Esophagus squamous epithelium (tissue), 5 donors: ENCODE measurements at regions not wholly inside any gene's neighbourhood (a gene's known extent, or its start where the extent isn't known, plus 50 kb on each side); places are given as distances from the start of the nearest gene placed in this dataset.

ENCODE experiments used
- DNase-seq: peaks from one replicate; lab custom pipeline; 2025; lab: John Stamatoyannopoulos, UW
- H3K27ac ChIP-seq, 4 donors: fragments of 200-600 bp; sonication (generic); one replicate each; pipeline ENCODE4 v1.5.1; 2016 to 2019; ENCODE audit warnings: mild to moderate bottlenecking in 1 of 4
- H3K27me3 ChIP-seq, 4 donors: fragments of 200-600 bp; sonication (generic); 1 replicate in 3 of 4; 2 replicates in 1 of 4; pipeline versions ENCODE4 v1.5.1 to v1.6.0; 2017 to 2021; ENCODE audit warnings: antibody characterized with exemption in 1 of 4
- H3K36me3 ChIP-seq, 3 donors: fragments of 200-600 bp; sonication (generic); one replicate each; pipeline ENCODE4 v1.5.1; 2016 to 2019
- H3K4me1 ChIP-seq, 3 donors: fragments of 200-600 bp; sonication (generic); one replicate each; pipeline ENCODE4 v1.5.1; 2017 to 2019
- H3K4me3 ChIP-seq, 4 donors: fragments of 200-600 bp; sonication (generic); 1 replicate in 3 of 4; 2 replicates in 1 of 4; pipeline ENCODE4 v1.5.1; 2016 to 2019; ENCODE audit warnings: mild to moderate bottlenecking in 2 of 4, moderate library complexity in 1 of 4
- H3K9me3 ChIP-seq, 3 donors: fragments of 200-600 bp; sonication (generic); one replicate each; pipeline ENCODE4 v1.5.1; 2016 to 2019
- POLR2A ChIP-seq, 4 donors: fragments of 450-650 bp; IDR thresholded peaks; one replicate each; pipeline ENCODE4 v1.6.1; 2017; ENCODE audit warnings: antibody characterized with exemption in 4 of 4, mild to moderate bottlenecking in 4 of 4, moderate library complexity in 3 of 4
- WGBS, 2 donors: methylation state at CpG; one replicate each; pipeline ENCODE4 v1.1.5; 2018; 5-methylcytosine and 5-hydroxymethylcytosine counted together
- intact Hi-C: fragments of 100-400 bp; cut with DNase I; formaldehyde crosslinking; loops from one replicate; pipeline ENCODE4 v1.15.0; 2022
- TF ChIP-seq, protein P1 (sequence below), 6 experiments: fragments of 450-650 bp in 4 of 6; fragments of 200-600 bp in 2 of 6; sonication (generic) in 2 of 6; IDR thresholded peaks; one replicate each; pipeline ENCODE4 v1.5.1; 2016 to 2019; ENCODE audit warnings: antibody characterized with exemption in 6 of 6, mild to moderate bottlenecking in 4 of 6, moderate library complexity in 4 of 6
- donor health status: DM: yes; HTN: yes; CAD: no.

DNA sequence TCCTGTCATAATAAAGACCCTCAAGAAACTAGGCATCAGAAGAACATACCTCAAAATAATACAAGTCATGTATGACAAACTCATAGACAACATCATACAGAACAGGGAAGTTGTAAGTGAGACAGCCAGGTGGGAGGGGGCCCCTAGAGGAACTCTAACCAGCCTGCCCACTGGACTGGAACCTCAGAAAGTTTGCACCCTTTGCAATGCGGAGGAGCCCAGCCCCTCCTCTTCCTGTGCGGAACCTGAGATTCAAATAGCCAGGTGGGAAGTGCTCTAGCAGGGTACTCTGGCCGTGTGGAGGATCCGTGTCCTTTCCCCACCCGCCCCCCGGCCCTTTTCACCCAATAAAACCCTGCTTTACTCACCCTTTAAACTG is 387.0 kb upstream of the CBLB start:
- no peak overlapping the region for H3K4me3 ChIP-seq
- H3K4me1 ChIP-seq: no peaks in the 10 kb centered on the region
- 76 to 100% methylated on average over 5 to 6 of the region's 6 CpGs for WGBS, 2 donors
- no peaks in the 10 kb centered on the region for H3K27me3 ChIP-seq
- peaks cover 0 to 6% (median 6%) of the 10 kb centered on the region in 3 donors for H3K9me3 ChIP-seq
- intact Hi-C loops: no loop called here
- peak; percentile 1 for DNase-seq
- H3K27ac ChIP-seq: no peak overlapping the region
- TF ChIP-seq POLR2A (IDR thresholded peaks at IDR 0.05): no peak
- H3K36me3 ChIP-seq: no peaks in the 10 kb centered on the region

GRCh38 chr3:106256249-106256957 is 387.6 kb upstream of the CBLB start:
- DNase-seq: no peak
- TF ChIP-seq, protein P1, sequence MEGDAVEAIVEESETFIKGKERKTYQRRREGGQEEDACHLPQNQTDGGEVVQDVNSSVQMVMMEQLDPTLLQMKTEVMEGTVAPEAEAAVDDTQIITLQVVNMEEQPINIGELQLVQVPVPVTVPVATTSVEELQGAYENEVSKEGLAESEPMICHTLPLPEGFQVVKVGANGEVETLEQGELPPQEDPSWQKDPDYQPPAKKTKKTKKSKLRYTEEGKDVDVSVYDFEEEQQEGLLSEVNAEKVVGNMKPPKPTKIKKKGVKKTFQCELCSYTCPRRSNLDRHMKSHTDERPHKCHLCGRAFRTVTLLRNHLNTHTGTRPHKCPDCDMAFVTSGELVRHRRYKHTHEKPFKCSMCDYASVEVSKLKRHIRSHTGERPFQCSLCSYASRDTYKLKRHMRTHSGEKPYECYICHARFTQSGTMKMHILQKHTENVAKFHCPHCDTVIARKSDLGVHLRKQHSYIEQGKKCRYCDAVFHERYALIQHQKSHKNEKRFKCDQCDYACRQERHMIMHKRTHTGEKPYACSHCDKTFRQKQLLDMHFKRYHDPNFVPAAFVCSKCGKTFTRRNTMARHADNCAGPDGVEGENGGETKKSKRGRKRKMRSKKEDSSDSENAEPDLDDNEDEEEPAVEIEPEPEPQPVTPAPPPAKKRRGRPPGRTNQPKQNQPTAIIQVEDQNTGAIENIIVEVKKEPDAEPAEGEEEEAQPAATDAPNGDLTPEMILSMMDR (IDR thresholded peaks at IDR 0.05): no peak
- no peak for TF ChIP-seq POLR2A (IDR thresholded peaks at IDR 0.05)
- Histone ChIP-seq H3K9me3 (peaks cover 0 to 2% (median under 1%) of the 10 kb centered on the region in 3 donors), H3K4me1 (no peaks in the 10 kb centered on the region), H3K36me3 (no peaks in the 10 kb centered on the region), H3K27ac (no peak overlapping the region), H3K4me3 (peak overlapping the region in 1 of 4 donors; percentile 2), H3K27me3 (no peaks in the 10 kb centered on the region)
- WGBS, 2 donors: 73 to 82% methylated on average over 11 of the region's 11 CpGs
- intact Hi-C loops: no loop called here

GRCh38 chr3:106257172-106257571 is 388.4 kb upstream of the CBLB start:
- 80 to 83% methylated on average over 3 of the region's 3 CpGs for WGBS, 2 donors

GRCh38 chr3:106261396-106261795 is 392.6 kb upstream of the CBLB start:
- WGBS, 2 donors: 95 to 100% methylated on average over 1 of the region's 1 CpG
- H3K4me1 ChIP-seq: no peaks in the 10 kb centered on the region
- H3K36me3 ChIP-seq: no peaks in the 10 kb centered on the region
- no peak overlapping the region for H3K27ac ChIP-seq
- no peak overlapping the region for H3K4me3 ChIP-seq
- H3K27me3 ChIP-seq: no peaks in the 10 kb centered on the region
- intact Hi-C loops: no loop called here
- TF ChIP-seq POLR2A (IDR thresholded peaks at IDR 0.05): no peak
- TF ChIP-seq, protein P1 (IDR thresholded peaks at IDR 0.05): no peak
- no peaks in the 10 kb centered on the region for H3K9me3 ChIP-seq
- DNase-seq: no peak

More at GRCh38 chr3:106257172-106257571, 388.4 kb upstream of the CBLB start:
- intact Hi-C loops: no loop called here
- TF ChIP-seq POLR2A (IDR thresholded peaks at IDR 0.05): no peak
- TF ChIP-seq, protein P1 (IDR thresholded peaks at IDR 0.05): no peak
- Histone ChIP-seq H3K9me3 (no peaks in the 10 kb centered on the region), H3K4me1 (no peaks in the 10 kb centered on the region), H3K36me3 (no peaks in the 10 kb centered on the region), H3K27ac (no peak overlapping the region), H3K4me3 (no peak overlapping the region), H3K27me3 (no peaks in the 10 kb centered on the region)
- DNase-seq: no peak

GRCh38 chr3:106261915-106262683 is 393.3 kb upstream of the CBLB start:
- WGBS, 2 donors: 54 to 59% methylated on average over 2 of the region's 2 CpGs
- no peak overlapping the region for H3K4me3 ChIP-seq
- H3K9me3 ChIP-seq: no peaks in the 10 kb centered on the region
- no peaks in the 10 kb centered on the region for H3K36me3 ChIP-seq
- DNase-seq: no peak
- no peaks in the 10 kb centered on the region for H3K4me1 ChIP-seq
- H3K27me3 ChIP-seq: no peaks in the 10 kb centered on the region
- TF ChIP-seq, protein P1 (IDR thresholded peaks at IDR 0.05): no peak
- TF ChIP-seq POLR2A (IDR thresholded peaks at IDR 0.05): no peak
- intact Hi-C loops: no loop called here
- H3K27ac ChIP-seq: no peak overlapping the region
